Adrenal gland (tissue), 9 donors: ENCODE measurements at regions not wholly inside any gene's neighbourhood (a gene's known extent, or its start where the extent isn't known, plus 50 kb on each side); places are given as distances from the start of the nearest gene placed in this dataset.
"Not testable (repeated sequence)": the region's sequence is repeated elsewhere in the genome, so short reads cannot be mapped to it uniquely, and the experiment has no call there.

Experiments used
- DNase-seq, 7 donors: peaks; one replicate each; pipeline ENCODE4 v3.0.0-alpha.2; 2019 to 2020
- H3K27ac ChIP-seq, 5 donors: fragments of 200-600 bp; sonication (generic) in 4 of 5; 1 replicate in 3 of 5; 2 replicates in 2 of 5; pipeline versions ENCODE4 v1.5.1 to v1.8.0; 2016 to 2020; ENCODE audit warnings: mild to moderate bottlenecking in 1 of 5
- H3K27me3 ChIP-seq: fragments of 200-600 bp; 2 replicates; pipeline ENCODE4 v1.8.0; 2021
- H3K36me3 ChIP-seq, 2 donors: fragments of 200-600 bp; replicated peaks in 1 of 2; 1 replicate in 1 of 2; 2 replicates in 1 of 2; pipeline versions ENCODE4 v1.5.1 to v1.8.0; 2018 to 2022
- H3K4me1 ChIP-seq, 2 donors: fragments of 200-600 bp; replicated peaks in 1 of 2; 1 replicate in 1 of 2; 2 replicates in 1 of 2; pipeline versions ENCODE4 v1.5.1 to v1.8.0; 2018 to 2021
- H3K4me3 ChIP-seq, 4 donors: fragments of 200-600 bp; sonication (generic) in 3 of 4; one replicate each; pipeline ENCODE4 v1.5.1; 2016 to 2018
- H3K9me3 ChIP-seq, 3 donors: fragments of 200-600 bp; sonication (generic) in 1 of 3; replicated peaks in 1 of 3; 1 replicate in 2 of 3; 2 replicates in 1 of 3; pipeline versions ENCODE4 v1.5.1 to v1.8.0; 2016 to 2021
- POLR2A ChIP-seq, 2 donors: fragments of 450-650 bp; IDR thresholded peaks; one replicate each; pipeline ENCODE4 v1.6.1; 2017; ENCODE audit warnings: antibody characterized with exemption in 2 of 2, mild to moderate bottlenecking in 2 of 2, moderate library complexity in 1 of 2
- WGBS, 4 donors: extraction: QIAGEN DNeasy Blood & Tissue Kit in 2 of 4; methylation state at CpG; one replicate each; pipeline versions ENCODE4 v1.1.5 to v1.1.7; 2013 to 2017; 5-methylcytosine and 5-hydroxymethylcytosine counted together
- intact Hi-C, 2 donors: fragments of 100-400 bp; cut with DNase I; formaldehyde crosslinking; loops; one replicate each; pipeline versions ENCODE4 v1.14.1 to v1.15.0; 2022 to 2023
- TF ChIP-seq, protein P1 (sequence below), 6 experiments: fragments of 450-650 bp in 4 of 6; fragments of 200-600 bp in 2 of 6; sonication (generic) in 1 of 6; IDR thresholded peaks; 1 replicate in 5 of 6; 2 replicates in 1 of 6; pipeline versions ENCODE4 v1.5.1 to v1.8.0; 2016 to 2021; ENCODE audit warnings: antibody characterized with exemption in 6 of 6, mild to moderate bottlenecking in 2 of 6, moderate library complexity in 1 of 6
- donor health status: healthy with polysubstance abuse.
- donor health status: Bipolar disorder and iron deficiency.
- donor health status: DM: yes; HTN: yes; CAD: no.
- donor health status: DM: no; HTN: no; CAD: no.
- donor health status: DM: no; HTN: no; CAD: no.

DNA sequence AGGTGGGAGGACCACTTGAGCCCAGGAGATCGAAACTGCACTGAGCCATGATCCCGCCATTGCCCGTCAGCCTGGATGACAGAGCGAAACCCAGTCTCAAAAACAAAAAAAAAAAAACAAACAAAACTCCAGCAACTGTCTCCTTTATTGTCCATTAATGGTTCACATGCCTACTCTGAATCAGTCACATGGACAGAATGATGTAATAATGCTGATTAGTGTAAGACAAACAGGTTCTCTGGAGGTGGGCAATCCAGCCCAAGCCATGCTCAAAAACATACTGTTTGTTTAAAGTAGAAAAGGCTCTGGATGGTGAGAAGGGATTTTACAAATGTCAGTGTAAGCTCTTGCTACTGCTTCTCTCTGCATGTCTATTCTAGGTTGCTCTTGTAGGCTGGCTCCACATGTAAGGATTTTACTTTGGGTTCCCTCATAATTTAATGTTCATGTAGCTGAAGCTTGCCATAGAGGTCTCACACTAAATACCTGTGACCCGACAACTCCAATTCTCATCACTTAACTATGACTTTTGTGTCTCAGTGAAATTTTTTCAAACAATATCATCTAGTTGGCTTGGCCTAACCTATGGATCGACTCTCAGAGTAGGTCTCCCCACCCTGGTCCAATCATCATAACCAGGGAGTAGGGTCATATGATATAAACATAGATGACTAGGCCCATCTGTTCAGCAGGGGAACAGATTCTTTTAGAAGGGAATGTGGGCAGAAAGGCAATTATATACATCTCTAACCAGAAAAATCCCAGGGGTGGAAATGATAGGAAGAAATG is 83.9 kb upstream of the SLC39A10 start:
- Histone ChIP-seq H3K4me1 (peaks cover 8 to 20% of the 10 kb centered on the region in 2 donors), H3K27ac (no peak overlapping the region), H3K27me3 (no peaks in the 10 kb centered on the region), H3K36me3 (no peaks in the 10 kb centered on the region), H3K9me3 (no peaks in the 10 kb centered on the region), H3K4me3 (no peak overlapping the region)
- no peak for DNase-seq
- WGBS, 4 donors: 96 to 100% (median 98%) methylated on average over 6 of the region's 6 CpGs
- intact Hi-C loops: no loop called here
- no peak for TF ChIP-seq POLR2A (IDR thresholded peaks at IDR 0.05)

DNA sequence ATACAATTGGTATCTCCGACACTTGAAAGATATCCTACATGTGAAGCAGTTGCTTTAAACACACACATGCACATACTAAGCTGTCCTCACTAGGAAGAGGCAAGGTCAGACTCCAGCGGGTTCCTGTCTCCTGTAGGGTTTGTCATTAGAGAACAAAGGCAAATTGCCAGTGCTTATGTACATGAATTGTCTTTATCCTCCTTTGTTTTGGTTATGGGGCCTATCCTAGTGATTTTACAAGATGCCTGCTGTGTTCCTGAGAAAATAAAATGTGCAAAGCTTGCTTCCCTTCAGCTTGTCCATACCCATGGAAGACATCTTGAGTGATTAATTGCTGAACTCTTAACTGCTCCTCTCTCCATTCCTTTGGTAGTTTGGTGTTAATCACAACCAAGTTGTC is 86.7 kb upstream of the SLC39A10 start:
- intact Hi-C loops: no loop called here
- WGBS, 4 donors: 59 to 81% (median 73%) methylated on average over 2 of the region's 2 CpGs
- no peak for DNase-seq

DNA sequence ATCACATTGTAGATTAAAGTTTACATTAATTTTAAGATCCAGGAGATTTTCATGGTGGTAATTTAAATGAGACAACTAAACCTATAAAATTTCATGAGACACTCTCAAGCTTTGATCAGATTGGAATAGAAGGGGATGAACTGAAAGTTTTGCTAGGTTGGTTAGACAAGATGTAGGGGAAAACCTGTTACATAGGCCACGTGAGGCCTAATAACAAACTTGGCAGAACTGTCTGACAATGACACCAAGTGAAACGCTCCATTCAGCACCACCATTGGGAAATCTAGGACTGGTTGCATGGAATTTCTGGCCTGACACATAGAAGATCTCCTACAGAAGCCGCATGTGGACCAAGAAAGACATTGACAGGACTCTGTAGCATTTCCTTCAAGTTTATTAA is 87.8 kb upstream of the SLC39A10 start:
- no peak for DNase-seq
- 88 to 98% (median 95%) methylated on average over 3 of the region's 3 CpGs for WGBS, 4 donors
- intact Hi-C loops: no loop called here
- peaks cover under 1 to 5% of the 10 kb centered on the region in 2 donors for H3K4me1 ChIP-seq
- no peaks in the 10 kb centered on the region for H3K27me3 ChIP-seq
- H3K9me3 ChIP-seq: no peaks in the 10 kb centered on the region
- H3K36me3 ChIP-seq: no peaks in the 10 kb centered on the region
- H3K27ac ChIP-seq: no peak overlapping the region
- no peak overlapping the region for H3K4me3 ChIP-seq
- TF ChIP-seq, protein P1, sequence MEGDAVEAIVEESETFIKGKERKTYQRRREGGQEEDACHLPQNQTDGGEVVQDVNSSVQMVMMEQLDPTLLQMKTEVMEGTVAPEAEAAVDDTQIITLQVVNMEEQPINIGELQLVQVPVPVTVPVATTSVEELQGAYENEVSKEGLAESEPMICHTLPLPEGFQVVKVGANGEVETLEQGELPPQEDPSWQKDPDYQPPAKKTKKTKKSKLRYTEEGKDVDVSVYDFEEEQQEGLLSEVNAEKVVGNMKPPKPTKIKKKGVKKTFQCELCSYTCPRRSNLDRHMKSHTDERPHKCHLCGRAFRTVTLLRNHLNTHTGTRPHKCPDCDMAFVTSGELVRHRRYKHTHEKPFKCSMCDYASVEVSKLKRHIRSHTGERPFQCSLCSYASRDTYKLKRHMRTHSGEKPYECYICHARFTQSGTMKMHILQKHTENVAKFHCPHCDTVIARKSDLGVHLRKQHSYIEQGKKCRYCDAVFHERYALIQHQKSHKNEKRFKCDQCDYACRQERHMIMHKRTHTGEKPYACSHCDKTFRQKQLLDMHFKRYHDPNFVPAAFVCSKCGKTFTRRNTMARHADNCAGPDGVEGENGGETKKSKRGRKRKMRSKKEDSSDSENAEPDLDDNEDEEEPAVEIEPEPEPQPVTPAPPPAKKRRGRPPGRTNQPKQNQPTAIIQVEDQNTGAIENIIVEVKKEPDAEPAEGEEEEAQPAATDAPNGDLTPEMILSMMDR (IDR thresholded peaks at IDR 0.05): no peak
- no peak for TF ChIP-seq POLR2A (IDR thresholded peaks at IDR 0.05)

More for the DNA sequence above, 86.7 kb upstream of the SLC39A10 start:
- TF ChIP-seq POLR2A (IDR thresholded peaks at IDR 0.05): no peak
- TF ChIP-seq, protein P1 (IDR thresholded peaks at IDR 0.05): no peak
- H3K36me3 ChIP-seq: no peaks in the 10 kb centered on the region
- no peak overlapping the region for H3K4me3 ChIP-seq
- H3K4me1 ChIP-seq: peaks cover 0 to 12% of the 10 kb centered on the region in 2 donors
- no peaks in the 10 kb centered on the region for H3K27me3 ChIP-seq
- no peaks in the 10 kb centered on the region for H3K9me3 ChIP-seq
- H3K27ac ChIP-seq: no peak overlapping the region

DNA sequence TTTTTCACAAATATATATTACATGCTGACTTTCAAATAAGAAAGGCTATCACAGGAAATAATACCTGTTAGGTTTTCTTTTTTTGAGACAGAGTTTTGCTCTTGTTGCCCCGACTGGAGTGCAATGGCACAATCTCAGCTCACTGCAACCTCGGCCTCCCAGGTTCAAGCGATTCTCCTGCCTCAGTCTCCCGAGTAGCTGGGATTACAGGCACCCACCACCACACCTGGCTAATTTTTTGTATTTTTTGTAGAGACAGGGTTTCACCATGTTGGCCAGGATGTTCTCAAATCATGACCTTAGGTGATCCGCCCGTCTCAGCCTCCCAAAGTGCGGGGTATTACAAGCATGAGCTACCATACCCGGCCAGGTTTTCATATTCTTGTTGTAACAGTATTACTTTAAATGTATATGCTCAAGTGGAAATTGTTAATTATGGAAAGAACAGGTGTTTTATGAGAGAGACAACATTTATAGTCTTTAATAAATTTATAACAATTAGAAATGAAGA is 92.3 kb upstream of the SLC39A10 start:
- H3K36me3 ChIP-seq, DNase-seq, H3K4me1 ChIP-seq, H3K9me3 ChIP-seq, H3K27me3 ChIP-seq, intact Hi-C loops, H3K4me3 ChIP-seq: not testable (repeated sequence)
- H3K27ac ChIP-seq: peak overlapping the region in 1 of 5 donors; percentile 54
- WGBS, 4 donors: 90 to 95% (median 93%) methylated on average over 8 of the region's 8 CpGs

DNA sequence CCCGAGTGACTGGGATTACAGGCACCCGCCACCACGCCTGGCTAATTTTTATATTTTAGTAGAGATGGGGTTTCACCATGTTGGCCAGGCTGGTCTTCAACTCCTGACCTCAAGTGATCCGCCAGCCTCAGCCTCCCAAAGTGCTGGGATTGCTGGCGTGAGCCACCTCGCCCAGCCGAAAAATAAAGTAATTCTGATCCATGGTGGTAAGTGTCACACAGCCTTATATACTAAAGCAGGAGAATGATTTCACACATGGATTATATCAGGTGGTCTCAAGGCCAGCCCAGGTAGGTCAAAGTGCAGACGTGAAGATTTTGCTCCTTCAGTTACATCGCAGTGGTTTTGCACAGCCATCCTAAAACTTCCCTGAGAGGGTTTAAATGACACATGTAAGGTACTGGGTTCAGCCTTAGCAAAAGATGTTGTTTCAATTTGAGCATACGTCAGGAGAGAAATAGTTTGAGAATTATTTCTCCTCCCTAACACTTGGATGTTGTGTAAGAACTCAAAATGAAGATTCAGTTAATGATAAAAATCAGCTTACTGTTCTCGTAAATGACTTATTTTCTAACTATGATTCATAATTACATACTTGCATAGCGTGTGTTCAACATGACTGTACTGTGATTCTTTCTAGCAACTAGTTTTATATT is 93.0 kb upstream of the SLC39A10 start:
- Histone ChIP-seq H3K36me3 (no peaks in the 10 kb centered on the region), H3K4me1 (peaks cover 4 to 9% of the 10 kb centered on the region in 2 donors), H3K27ac (peak overlapping the region in 2 of 5 donors; percentile 11 to 54), H3K27me3 (no peaks in the 10 kb centered on the region), H3K9me3 (no peaks in the 10 kb centered on the region), H3K4me3 (no peak overlapping the region)
- no peak for DNase-seq
- TF ChIP-seq, protein P1 (IDR thresholded peaks at IDR 0.05): no peak
- no peak for TF ChIP-seq POLR2A (IDR thresholded peaks at IDR 0.05)
- 80 to 87% (median 84%) methylated on average over 12 of the region's 12 CpGs for WGBS, 4 donors
- intact Hi-C loops: no loop called here
